OCI-LY1 (cell line): ENCODE measurements at regions not wholly inside any gene's neighbourhood (a gene's known extent, or its start where the extent isn't known, plus 50 kb on each side); places are given as distances from the start of the nearest gene placed in this dataset.

ENCODE experiments used
- EZH2 ChIP-seq: fragments of 200-600 bp; sonication (generic), shearing (Covaris generic); IDR thresholded peaks from 2 replicates; pipeline ENCODE4 v1.8.0; 2017; ENCODE audit warnings: borderline replicate concordance, mixed run types, mild to moderate bottlenecking, antibody characterized with exemption, low read length, moderate library complexity, mixed read lengths
- TF ChIP-seq, protein P1 (sequence below): fragments of 200-600 bp; sonication (generic), shearing (Covaris generic); IDR thresholded peaks from 2 replicates; pipeline ENCODE4 v1.5.1; 2017; ENCODE audit warnings: mild to moderate bottlenecking, antibody characterized with exemption, low read length, moderate library complexity, mixed read lengths

DNA sequence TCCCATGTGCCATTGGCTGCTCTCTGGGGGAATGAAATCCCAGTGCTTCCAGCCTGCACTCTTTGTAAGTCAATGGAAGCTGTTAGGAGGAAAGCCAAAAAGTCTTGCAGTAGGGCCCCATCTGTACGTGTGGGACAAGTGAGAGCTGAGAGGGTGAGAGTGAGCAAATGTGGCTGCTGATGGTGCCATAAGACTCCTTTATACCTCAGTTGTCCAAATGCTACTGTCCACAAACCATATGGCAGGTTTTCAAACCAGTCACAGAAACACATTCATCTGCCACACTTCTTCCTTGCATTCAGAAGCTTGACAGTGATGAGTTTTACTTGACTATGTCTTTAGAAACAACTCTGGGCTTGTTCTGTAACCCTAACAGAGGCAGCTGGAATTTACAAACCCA lies 543.8 kb downstream of the CSNK1G3 start:
- TF ChIP-seq, protein P1, sequence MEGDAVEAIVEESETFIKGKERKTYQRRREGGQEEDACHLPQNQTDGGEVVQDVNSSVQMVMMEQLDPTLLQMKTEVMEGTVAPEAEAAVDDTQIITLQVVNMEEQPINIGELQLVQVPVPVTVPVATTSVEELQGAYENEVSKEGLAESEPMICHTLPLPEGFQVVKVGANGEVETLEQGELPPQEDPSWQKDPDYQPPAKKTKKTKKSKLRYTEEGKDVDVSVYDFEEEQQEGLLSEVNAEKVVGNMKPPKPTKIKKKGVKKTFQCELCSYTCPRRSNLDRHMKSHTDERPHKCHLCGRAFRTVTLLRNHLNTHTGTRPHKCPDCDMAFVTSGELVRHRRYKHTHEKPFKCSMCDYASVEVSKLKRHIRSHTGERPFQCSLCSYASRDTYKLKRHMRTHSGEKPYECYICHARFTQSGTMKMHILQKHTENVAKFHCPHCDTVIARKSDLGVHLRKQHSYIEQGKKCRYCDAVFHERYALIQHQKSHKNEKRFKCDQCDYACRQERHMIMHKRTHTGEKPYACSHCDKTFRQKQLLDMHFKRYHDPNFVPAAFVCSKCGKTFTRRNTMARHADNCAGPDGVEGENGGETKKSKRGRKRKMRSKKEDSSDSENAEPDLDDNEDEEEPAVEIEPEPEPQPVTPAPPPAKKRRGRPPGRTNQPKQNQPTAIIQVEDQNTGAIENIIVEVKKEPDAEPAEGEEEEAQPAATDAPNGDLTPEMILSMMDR, result no peak
- no peak for TF ChIP-seq EZH2
